ENCODE measurements at regions not wholly inside any gene's neighbourhood (a gene's known extent, or its start where the extent isn't known, plus 50 kb on each side); places are given as distances from the start of the nearest gene placed in this dataset.

DNA sequence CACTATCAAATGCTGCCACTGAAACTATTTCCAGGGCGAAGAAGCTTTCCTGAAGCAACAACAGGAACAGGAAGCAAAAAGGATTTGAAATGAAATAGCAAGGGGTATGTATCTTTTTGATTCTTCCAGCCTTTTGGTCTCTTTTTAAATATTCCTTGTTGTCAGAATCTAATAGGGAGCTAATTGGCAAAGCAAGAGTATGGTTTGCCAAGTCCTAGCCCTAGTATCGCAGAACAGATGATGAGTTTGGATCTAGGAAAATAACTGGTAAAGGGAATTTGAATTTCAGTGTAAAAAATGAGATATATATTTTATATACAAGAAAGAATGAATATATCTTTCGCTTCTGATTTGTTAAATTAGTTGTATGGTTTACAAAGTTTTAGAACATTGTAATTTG, 252.5 kb downstream of the ANKRD7 start:
- DNase-seq (no peak), ATAC-seq (no peak)
- H3K36me3 ChIP-seq (ENCODE audit: insufficient read depth in 1 of 2, low read depth in 1 of 2) = no peaks in the 10 kb centered on the region
- H3K4me3 ChIP-seq = no peak overlapping the region
- H3K4me1 ChIP-seq = no peaks in the 10 kb centered on the region
- H3K9me3 ChIP-seq = no peaks in the 10 kb centered on the region
- H3K27ac ChIP-seq = no peak overlapping the region
- TF ChIP-seq, protein P1, sequence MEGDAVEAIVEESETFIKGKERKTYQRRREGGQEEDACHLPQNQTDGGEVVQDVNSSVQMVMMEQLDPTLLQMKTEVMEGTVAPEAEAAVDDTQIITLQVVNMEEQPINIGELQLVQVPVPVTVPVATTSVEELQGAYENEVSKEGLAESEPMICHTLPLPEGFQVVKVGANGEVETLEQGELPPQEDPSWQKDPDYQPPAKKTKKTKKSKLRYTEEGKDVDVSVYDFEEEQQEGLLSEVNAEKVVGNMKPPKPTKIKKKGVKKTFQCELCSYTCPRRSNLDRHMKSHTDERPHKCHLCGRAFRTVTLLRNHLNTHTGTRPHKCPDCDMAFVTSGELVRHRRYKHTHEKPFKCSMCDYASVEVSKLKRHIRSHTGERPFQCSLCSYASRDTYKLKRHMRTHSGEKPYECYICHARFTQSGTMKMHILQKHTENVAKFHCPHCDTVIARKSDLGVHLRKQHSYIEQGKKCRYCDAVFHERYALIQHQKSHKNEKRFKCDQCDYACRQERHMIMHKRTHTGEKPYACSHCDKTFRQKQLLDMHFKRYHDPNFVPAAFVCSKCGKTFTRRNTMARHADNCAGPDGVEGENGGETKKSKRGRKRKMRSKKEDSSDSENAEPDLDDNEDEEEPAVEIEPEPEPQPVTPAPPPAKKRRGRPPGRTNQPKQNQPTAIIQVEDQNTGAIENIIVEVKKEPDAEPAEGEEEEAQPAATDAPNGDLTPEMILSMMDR (IDR thresholded peaks at IDR 0.05) = no peak
- WGBS, 3 donors = 74 to 80% (median 76%) methylated on average over 3 of the region's 3 CpGs
- intact Hi-C loops (cut with DNase I) = no loop called here
- no peaks in the 10 kb centered on the region for H3K27me3 ChIP-seq (ENCODE audit: insufficient read depth in 3 of 3, low read length in 2 of 3)

DNA sequence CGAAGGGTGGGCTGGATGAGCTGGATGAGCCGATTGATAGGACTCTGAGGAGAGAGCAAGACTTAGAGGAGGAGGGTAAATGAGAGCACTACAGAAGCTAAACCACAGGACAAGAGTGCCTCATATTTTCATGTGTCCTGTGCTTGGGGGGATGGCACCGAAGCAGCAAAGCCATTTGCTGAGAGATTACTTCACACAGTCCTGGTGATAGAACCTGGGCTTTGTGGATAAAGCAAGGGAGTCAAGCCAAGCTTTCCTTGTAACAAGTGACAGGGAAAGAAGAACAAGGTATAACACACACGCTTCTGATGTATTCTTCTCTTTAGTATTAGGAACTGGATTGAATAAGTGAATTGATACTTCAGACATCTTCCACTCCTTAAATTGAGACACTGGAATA, 253.7 kb downstream of the ANKRD7 start:
- Histone ChIP-seq H3K36me3 (ENCODE audit: insufficient read depth in 1 of 2, low read depth in 1 of 2) (no peaks in the 10 kb centered on the region), H3K9me3 (no peaks in the 10 kb centered on the region), H3K4me3 (no peak overlapping the region), H3K27ac (no peak overlapping the region), H3K4me1 (no peaks in the 10 kb centered on the region), H3K27me3 (ENCODE audit: insufficient read depth in 3 of 3, low read length in 2 of 3) (no peaks in the 10 kb centered on the region)
- no peak for ATAC-seq
- TF ChIP-seq, protein P1 (IDR thresholded peaks at IDR 0.05) = no peak
- DNase-seq = no peak
- intact Hi-C loops (cut with DNase I) = no loop called here
- WGBS, 3 donors = 87 to 90% (median 89%) methylated on average over 4 of the region's 4 CpGs

DNA sequence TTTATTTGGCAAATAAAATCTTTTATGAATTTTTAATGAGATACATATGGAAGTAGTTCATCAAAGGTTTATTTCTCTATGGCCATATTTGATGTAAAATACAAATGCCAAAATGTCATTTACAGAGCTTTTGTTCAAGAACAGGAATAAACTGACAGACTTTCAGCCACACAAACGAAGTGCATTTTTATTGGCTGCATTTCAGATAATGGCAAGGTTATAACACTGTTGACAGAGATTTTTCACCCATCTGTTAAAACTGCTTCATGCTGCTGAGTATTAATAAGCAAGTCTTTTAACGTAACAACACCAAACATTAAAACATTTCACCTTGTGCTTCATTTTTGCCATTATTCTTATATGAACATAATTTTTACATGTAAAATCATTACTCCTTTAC, 254.4 kb downstream of the ANKRD7 start:
- WGBS, 3 donors = 37 to 45% (median 42%) methylated on average over 2 of the region's 2 CpGs
- intact Hi-C loops (cut with DNase I) = no loop called here
- ATAC-seq = no peak
- Histone ChIP-seq H3K27me3 (ENCODE audit: insufficient read depth in 3 of 3, low read length in 2 of 3) (no peaks in the 10 kb centered on the region), H3K36me3 (ENCODE audit: insufficient read depth in 1 of 2, low read depth in 1 of 2) (no peaks in the 10 kb centered on the region), H3K9me3 (no peaks in the 10 kb centered on the region), H3K4me3 (no peak overlapping the region), H3K27ac (no peak overlapping the region), H3K4me1 (no peaks in the 10 kb centered on the region)
- DNase-seq = no peak
- TF ChIP-seq, protein P1 (IDR thresholded peaks at IDR 0.05) = no peak

DNA sequence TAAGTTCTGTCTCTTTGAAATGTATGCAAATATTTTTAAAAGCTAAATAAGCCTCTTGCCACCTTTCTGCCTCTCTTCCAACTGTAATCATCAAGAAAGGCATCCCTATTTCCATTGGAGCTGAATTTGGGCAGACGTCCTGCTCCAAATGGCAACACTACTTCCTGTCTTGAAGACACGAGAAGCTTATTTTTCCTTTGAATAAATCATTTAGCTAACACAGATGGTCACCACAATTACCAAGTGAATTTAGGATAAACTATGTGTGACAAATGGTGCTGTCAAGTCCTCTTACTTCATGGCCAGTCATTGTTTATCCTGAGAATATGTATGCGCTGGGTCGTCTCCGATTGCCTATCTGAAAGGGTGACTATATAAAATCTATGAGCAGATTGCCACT, 268.0 kb downstream of the ANKRD7 start:
- intact Hi-C loops (cut with DNase I) = no loop called here
- 39 to 45% (median 44%) methylated on average over 5 of the region's 5 CpGs for WGBS, 3 donors
- TF ChIP-seq, protein P1 (IDR thresholded peaks at IDR 0.05) = no peak
- Histone ChIP-seq H3K27me3 (ENCODE audit: insufficient read depth in 3 of 3, low read length in 2 of 3) (no peaks in the 10 kb centered on the region), H3K4me1 (no peaks in the 10 kb centered on the region), H3K36me3 (ENCODE audit: insufficient read depth in 1 of 2, low read depth in 1 of 2) (no peaks in the 10 kb centered on the region), H3K9me3 (no peaks in the 10 kb centered on the region), H3K4me3 (no peak overlapping the region), H3K27ac (no peak overlapping the region)
- DNase-seq (no peak), ATAC-seq (no peak)

DNA sequence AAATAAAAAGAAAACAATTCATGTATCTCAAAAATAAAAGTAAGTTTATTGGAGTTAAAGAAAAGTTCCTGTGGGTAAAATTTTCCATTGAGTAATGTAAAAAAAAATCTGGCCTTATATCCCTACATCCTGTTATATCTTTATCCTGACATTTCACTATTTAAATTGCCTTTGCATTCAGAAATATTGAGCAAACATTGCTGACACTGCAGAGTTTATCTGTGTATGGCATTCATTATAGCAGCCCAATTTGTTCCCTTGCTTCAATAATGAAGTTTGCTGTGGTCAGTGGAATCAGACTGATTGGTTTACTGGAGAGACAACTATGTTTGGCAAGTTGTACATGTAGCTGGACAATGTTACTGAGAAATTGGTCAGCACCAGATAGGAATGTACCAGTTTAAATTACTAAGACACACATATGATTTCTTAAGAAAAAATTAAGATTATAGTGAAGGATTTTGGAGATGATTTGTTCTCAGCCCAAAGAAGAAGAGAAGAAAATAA, 271.7 kb downstream of the ANKRD7 start:
- H3K27me3 ChIP-seq (ENCODE audit: insufficient read depth in 3 of 3, low read length in 2 of 3) = no peaks in the 10 kb centered on the region
- no peaks in the 10 kb centered on the region for H3K4me1 ChIP-seq
- no peak overlapping the region for H3K4me3 ChIP-seq
- TF ChIP-seq, protein P1 (IDR thresholded peaks at IDR 0.05) = no peak
- DNase-seq (no peak), ATAC-seq (no peak)
- H3K27ac ChIP-seq = no peak overlapping the region
- no peaks in the 10 kb centered on the region for H3K36me3 ChIP-seq (ENCODE audit: insufficient read depth in 1 of 2, low read depth in 1 of 2)
- no peaks in the 10 kb centered on the region for H3K9me3 ChIP-seq
- intact Hi-C loops (cut with DNase I) = no loop called here
